ENCODE measurements at regions not wholly inside any gene's neighbourhood (a gene's known extent, or its start where the extent isn't known, plus 50 kb on each side); places are given as distances from the start of the nearest gene placed in this dataset.

- no peak for TF ChIP-seq CTCF (IDR thresholded peaks at IDR 0.05; ENCODE audit: insufficient read depth, low read length)
- no peak for TF ChIP-seq POLR2AphosphoS5 (IDR thresholded peaks at IDR 0.05; ENCODE audit: low read depth)
These were observed 1688.0 kb upstream of the AGA start for GRCh38 chr4:179130122-179130714.

All from HL-60 (cell line).